ENCODE measurements at regions not wholly inside any gene's neighbourhood (a gene's known extent, or its start where the extent isn't known, plus 50 kb on each side); places are given as distances from the start of the nearest gene placed in this dataset.
A peak's percentile ranks its signal among the peaks of the same experiment; 100 is the strongest.
"Not testable (repeated sequence)": the region's sequence is repeated elsewhere in the genome, so short reads cannot be mapped to it uniquely, and the experiment has no call there.

DNA sequence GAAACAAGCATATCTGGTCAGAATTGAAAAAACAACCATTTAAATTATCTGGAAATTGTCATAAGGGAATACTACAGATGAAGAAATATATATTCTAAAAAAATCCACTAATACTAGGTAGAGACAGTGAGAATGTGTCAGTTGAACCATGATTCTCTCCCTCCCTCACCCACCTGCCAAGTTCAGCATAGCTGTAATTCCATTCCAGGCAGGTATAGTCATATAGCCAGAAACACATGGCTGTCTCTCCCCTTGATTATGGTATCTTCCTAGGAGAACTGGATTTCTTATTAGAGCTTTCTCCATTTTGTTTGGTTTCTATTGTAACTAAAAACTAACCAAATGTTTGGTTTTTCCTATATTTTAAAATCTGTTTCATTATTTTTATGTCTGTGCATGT is 509.2 kb downstream of the CDH10 start:
- DNase-seq (ENCODE audit: low spot score): no peak

DNA sequence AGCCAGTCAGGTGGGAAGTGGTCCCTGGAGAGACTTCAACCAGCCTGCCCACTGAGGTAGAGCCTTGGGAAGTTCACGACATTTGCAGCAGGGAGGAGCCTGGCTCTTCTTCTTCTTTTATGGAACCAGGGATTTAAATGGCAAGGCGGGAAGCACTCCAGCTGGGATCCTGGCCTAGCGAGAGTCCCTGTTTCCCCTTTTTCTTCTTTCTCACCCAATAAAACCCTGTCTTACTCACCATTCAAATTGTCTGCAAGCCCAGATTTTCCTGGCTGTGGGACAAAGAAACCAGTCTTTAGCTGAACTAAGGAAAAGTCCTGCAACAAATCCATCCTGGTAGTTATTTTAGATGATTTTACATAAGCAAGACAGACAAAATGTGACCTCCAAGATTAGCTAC is 503.7 kb downstream of the CDH10 start:
- peak; percentile 51 for DNase-seq (ENCODE audit: low spot score)

- no peak for DNase-seq (ENCODE audit: low spot score)
Observed at GRCh38 chr5:24142341-24142740, 502.4 kb downstream of the CDH10 start.

DNA sequence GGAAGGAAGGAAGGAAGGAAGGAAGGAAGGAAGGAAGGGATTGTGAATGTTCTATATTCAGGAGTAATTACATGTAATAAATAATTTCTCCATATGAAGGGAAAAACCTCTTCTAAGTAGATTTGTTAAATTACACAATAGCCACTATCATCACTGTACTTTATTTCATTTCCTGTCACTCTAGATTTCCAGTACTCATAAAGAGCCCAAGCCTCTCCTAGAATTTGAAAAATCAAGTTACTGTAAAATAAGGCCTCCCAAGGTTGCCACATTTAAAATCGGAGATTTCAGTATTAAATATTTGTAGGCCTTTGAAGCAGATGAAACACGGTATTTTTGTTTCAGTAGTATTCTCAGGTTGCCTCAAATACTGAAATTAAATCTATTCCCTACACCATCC is 499.0 kb downstream of the CDH10 start:
- no peak for DNase-seq (ENCODE audit: low spot score)

GRCh38 chr5:24161559-24161958 is 483.2 kb downstream of the CDH10 start:
- no peak for DNase-seq (ENCODE audit: low spot score)

DNA sequence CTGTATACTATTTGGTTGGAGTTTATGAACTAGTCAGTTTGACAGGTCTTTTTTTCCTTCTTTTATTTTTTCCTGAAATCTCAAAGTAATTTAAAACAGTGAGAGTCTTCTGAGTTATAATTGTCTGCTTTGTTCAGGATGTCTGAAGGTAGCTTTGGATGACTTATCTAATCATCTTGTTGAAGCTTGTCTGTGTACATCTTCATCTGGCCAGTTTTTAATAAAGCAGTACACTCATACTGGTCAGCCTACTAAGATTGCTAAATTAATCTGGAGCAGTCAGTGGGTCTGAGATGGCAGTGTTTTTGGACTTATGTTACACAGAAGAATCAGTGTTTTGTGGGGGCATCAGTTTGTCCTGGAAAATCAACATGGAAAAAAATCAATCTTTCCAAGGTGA is 482.4 kb downstream of the CDH10 start:
- DNase-seq (ENCODE audit: low spot score): no peak

DNA sequence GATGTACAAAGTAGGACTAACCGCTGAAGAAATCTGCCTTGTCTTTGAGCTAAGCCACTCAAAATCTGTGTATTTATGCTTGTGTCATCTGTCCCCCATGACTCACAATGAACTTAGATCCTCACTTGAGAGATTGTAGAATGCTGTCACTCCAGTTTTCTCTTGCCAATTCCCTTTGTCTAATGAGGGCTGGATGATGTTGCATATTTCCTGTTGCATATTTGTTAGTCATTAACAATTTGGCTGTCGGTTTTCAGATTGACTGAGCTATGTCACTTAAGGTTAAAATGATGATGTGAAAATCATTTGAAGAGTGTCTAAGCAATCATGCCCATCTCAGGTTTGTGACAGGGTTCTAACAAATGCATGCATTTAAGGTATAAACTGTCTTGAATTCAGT is 481.7 kb downstream of the CDH10 start:
- DNase-seq (ENCODE audit: low spot score): no peak

DNA sequence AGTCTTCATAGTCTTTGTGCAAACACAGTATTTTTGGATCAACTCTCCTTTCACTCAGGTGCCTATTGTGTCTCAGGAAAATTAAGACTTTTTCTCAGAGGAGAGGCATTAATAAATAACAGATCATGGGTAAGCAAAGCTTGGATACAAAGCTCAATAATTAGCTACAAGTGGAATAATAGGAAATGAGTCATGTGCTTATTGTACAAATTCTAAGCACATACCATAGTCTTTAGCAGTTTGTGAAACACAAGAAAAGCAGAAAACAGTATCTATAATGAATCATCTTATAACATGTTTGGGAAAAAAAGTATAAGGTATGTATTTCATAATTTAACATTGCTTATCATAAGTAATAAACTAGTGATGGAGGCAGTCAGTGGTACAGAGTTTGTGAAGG is 477.0 kb downstream of the CDH10 start:
- no peak for DNase-seq (ENCODE audit: low spot score)

- DNase-seq (ENCODE audit: low spot score): no peak
Observed at GRCh38 chr5:24170026-24170425, 474.8 kb downstream of the CDH10 start.

DNA sequence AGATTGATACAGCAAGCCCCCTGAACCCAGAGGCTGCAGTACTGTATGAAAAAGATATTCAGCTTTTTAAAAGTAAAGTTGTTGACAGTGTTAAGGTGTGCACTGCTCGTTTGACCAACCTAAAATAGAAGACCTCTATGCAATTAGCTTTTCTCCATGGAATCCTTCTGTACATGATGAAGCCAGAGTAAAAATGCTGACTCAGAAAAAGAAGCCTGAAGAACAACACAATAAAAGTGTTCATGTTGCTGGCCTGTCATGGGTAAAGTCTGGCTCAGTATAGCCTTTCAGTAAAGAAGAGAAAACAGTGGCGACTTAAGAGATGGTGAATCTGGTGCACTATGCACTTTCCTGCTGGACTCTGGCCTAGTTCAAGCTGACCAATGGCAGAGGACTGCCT is 473.8 kb downstream of the CDH10 start:
- not testable (repeated sequence) for DNase-seq (ENCODE audit: low spot score)

GRCh38 chr5:24177821-24178220 is 467.0 kb downstream of the CDH10 start:
- DNase-seq (ENCODE audit: low spot score): no peak

GRCh38 chr5:24183981-24184380 is 460.8 kb downstream of the CDH10 start:
- no peak for DNase-seq (ENCODE audit: low spot score)

DNA sequence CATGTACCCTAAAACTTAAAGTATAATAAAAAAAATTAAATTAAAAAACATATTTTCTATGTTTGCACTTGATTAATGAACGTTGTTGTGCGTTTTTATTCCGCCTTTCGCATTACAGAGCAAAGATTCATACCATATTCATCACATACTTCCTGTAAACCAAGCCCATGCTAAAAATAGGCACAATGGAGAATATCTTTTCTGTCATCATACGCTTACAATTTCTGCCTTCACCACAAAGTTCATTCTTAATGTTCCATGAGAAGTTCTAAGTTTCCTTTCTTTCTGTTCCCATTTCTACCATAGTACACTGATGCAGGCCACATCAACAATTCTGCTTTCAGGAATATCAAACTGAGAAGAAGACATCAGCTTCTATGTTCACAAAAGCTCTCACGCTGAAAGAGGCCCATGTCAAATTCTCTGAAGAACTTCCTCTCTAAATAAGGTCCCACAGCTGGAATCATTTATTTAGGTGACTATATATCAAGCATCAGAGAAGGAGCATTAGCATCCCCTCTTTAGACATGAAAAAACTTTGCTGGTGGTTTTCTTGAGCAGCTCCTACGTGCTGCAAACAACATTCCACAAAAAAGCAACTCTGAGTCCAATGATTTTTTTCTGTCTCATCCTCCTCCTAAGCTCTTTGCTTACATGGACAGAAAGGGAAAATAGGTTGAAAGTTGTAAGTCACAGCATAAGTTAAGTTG is 456.4 kb downstream of the CDH10 start:
- no peak for DNase-seq (ENCODE audit: low spot score)

DNA sequence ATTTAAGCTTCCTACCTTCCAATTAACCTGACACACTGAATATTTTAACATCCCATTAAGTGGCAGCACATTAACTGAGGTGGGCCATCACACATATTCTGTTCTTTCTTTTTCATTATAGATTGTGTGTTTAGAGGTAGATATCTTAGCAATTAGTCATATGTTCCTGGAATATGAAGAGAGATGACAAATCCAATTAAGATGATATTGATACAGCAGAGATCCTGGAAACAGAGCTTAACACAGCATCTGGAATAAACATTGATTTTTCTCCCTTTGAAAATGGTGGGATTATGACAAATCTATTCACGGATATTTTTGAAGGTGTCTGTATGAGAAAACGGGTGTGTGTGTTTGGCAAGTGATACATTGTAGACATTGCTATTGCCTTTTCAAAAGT is 448.0 kb downstream of the CDH10 start:
- DNase-seq (ENCODE audit: low spot score): no peak

DNA sequence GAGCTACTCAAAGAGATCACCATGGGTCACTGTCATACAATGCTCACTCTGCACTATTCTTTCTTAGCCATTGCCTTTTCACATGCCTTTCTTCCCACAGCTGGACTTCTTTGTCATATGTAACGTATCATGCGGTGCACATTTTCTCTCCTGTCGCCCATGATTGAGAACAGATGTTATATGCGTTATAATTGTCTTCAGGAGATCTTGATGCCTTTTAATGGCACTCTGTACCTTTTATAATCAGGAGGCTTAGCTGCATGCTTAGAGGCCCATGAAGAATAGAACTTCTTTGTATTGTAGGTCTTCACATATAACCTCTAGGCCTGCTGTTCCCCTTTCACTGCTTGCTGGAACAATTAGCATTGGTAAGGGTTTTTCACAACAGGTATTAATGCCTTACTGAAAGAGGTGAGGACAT is 436.1 kb downstream of the CDH10 start:
- DNase-seq (ENCODE audit: low spot score): no peak

DNA sequence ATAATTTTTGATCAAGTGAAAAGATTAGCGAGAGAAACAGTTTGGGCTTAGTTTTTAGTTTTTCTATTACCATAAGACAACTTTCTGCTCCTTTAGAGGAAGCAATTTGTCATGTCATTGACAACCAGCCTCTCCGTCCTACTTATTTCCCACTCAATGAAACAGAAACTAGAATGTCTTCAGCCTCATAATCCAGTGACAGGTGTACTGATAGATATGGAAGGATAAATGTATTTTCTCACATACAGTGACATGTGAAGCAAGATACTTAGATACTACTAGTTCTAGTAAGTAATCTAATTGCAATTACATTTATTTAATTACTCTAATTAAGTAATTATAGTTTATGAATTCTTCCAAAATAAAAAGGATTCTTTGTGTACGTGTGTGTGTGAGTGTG is 429.7 kb downstream of the CDH10 start:
- DNase-seq (ENCODE audit: low spot score): no peak

- DNase-seq (ENCODE audit: low spot score): no peak
Observed at GRCh38 chr5:24222876-24223275, 421.9 kb downstream of the CDH10 start.

- DNase-seq (ENCODE audit: low spot score): no peak
Observed at GRCh38 chr5:24225051-24225450, 419.7 kb downstream of the CDH10 start.

DNA sequence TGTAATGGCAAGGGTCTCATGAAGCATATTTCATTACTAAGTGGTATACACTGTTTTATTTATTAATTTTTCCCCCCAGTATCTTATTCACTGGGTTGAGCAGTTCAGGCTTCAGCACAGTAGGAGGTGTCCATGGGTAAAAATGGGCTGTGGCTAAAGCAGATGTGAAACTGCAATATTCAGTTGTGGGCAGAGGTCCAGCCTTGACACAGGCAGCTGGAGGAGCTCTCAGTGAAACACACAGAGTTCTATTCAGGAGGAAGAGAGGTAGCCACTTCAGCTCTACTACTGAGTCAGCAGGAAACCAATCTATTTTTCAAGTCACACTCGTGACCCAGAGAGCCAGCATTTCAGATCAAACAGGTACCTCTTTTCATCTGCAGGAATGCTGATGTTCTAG is 418.3 kb downstream of the CDH10 start:
- DNase-seq (ENCODE audit: low spot score): no peak

DNA sequence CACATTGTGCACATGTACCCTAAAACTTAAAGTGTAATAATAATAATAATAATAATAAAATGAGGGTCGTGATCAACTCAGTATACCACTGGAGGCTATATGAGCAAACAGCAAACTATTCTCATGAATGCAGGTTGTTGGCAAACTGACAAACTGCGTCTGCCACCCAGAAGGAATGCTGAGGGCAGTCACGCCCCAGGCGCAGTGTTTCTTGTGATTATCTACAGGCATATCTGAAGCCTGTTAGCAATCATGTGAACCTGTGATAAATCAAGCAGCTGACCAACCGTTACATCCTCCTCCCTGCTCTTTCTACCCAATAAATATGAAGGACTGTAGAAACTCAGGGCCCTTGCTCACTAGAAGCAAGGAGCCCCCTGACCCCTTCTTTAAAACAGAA is 416.9 kb downstream of the CDH10 start:
- DNase-seq (ENCODE audit: low spot score): not testable (repeated sequence)

DNA sequence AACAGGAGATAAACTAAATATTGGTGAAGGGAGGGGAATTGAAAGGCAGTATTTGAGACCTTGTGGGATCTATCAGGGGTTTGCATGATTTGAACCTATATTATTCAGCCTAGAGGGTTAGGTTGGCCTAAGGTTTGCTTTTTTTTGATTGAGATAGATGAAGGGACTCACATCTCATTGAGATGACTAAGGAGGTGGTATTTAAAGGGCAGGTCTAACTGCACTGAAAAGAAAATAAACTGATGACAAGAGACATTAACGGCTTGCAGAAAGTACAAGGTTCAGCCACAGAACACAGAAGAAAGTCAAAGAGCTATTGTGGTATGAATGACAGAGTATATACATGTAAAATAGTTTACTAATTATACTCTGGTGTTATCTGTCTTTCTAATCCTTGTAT is 412.7 kb downstream of the CDH10 start:
- DNase-seq (ENCODE audit: low spot score): no peak

DNA sequence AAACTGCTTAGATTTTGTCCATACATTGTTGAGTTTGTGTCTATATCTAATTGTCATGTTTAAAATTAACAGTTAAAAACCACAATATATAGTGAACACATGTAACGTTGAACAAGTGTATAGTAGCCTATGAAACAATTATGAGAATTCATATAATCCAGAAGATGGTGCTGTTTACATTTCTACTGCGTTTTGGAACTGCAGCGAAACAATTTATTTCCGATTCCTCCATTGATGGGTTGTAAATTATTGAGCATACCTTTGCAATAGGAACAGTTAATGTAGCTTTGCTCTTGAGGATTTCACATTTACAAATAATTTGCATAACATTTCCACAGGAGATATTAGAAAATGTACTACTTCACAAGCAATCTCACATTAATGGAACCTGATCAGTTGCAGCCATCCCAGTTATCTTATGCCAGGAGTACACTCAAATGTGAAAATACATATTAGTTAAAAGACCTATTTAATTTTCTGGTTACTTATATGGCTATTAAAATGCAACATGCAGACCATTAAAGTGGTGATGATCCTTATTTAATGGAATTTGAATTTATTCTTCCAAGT is 411.8 kb downstream of the CDH10 start:
- no peak for DNase-seq (ENCODE audit: low spot score)

DNA sequence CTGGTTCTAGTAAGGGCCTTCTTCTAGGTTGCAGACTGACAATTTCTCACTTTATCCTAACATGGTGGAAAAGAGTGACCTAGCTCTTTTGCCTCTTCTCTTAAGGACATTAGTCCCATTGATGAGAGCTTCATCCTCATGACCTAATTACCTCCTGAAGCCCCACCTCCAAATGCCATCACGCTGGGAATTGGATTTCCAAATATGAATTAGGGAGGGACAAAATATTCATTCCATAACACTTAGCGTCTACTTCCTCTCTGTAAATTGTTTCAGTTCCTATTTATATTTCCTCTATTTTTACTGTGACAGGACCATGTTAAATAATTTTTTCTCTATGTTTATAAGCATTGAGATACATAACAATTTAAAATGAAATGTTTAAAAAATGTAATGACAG is 408.8 kb downstream of the CDH10 start:
- no peak for DNase-seq (ENCODE audit: low spot score)

GRCh38 chr5:24245821-24246220 is 399.0 kb downstream of the CDH10 start:
- no peak for DNase-seq (ENCODE audit: low spot score)
